ENCODE measurements at regions not wholly inside any gene's neighbourhood (a gene's known extent, or its start where the extent isn't known, plus 50 kb on each side); places are given as distances from the start of the nearest gene placed in this dataset.
"Not testable (repeated sequence)": the region's sequence is repeated elsewhere in the genome, so short reads cannot be mapped to it uniquely, and the experiment has no call there.

DNA sequence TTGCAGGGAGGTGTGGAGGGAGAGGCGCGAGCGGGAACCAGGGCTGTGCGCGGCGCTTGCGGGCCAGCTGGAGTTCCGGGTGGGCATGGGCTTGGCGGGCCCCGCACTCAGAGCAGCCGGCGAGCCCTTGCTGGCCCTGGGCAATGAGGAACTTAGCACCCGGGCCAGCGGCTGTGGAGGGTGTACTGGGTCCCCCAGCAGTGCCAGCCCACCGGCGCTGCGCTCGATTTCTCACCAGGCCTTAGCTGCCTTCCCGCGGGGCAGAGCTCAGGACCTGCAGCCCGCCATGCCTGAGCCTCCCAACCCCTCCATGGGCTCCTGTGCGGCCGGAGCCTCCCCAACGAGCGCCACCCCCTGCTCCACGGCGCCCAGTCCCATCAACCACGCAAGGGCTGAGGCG, 243.2 kb downstream of the TFAP2A start:
- not testable (repeated sequence) for H3K4me3 ChIP-seq (ENCODE audit: low read depth, low read length); H3K27ac ChIP-seq (ENCODE audit: low read depth); H3K4me1 ChIP-seq (ENCODE audit: insufficient read depth); DNase-seq (ENCODE audit: extremely low spot score); H3K36me3 ChIP-seq (ENCODE audit: insufficient read depth)
- WGBS = 96% methylated on average over 29 of the region's 29 CpGs

- 84% methylated on average over 5 of the region's 5 CpGs for WGBS
- H3K4me3 ChIP-seq (ENCODE audit: low read depth, low read length) = no peak overlapping the region
- no peaks in the 10 kb centered on the region for H3K4me1 ChIP-seq (ENCODE audit: insufficient read depth)
- H3K36me3 ChIP-seq (ENCODE audit: insufficient read depth) = no peaks in the 10 kb centered on the region
- no peak for DNase-seq (ENCODE audit: extremely low spot score)
- H3K27ac ChIP-seq (ENCODE audit: low read depth) = no peak overlapping the region
Observed at GRCh38 chr6:10170816-10171215, 244.1 kb downstream of the TFAP2A start.

GRCh38 chr6:10166031-10166430, 248.8 kb downstream of the TFAP2A start:
- Histone ChIP-seq H3K4me1 (ENCODE audit: insufficient read depth) (no peaks in the 10 kb centered on the region), H3K4me3 (ENCODE audit: low read depth, low read length) (no peak overlapping the region), H3K36me3 (ENCODE audit: insufficient read depth) (no peaks in the 10 kb centered on the region), H3K27ac (ENCODE audit: low read depth) (no peak overlapping the region)
- WGBS = 95% methylated on average over 5 of the region's 5 CpGs
- no peak for DNase-seq (ENCODE audit: extremely low spot score)

DNA sequence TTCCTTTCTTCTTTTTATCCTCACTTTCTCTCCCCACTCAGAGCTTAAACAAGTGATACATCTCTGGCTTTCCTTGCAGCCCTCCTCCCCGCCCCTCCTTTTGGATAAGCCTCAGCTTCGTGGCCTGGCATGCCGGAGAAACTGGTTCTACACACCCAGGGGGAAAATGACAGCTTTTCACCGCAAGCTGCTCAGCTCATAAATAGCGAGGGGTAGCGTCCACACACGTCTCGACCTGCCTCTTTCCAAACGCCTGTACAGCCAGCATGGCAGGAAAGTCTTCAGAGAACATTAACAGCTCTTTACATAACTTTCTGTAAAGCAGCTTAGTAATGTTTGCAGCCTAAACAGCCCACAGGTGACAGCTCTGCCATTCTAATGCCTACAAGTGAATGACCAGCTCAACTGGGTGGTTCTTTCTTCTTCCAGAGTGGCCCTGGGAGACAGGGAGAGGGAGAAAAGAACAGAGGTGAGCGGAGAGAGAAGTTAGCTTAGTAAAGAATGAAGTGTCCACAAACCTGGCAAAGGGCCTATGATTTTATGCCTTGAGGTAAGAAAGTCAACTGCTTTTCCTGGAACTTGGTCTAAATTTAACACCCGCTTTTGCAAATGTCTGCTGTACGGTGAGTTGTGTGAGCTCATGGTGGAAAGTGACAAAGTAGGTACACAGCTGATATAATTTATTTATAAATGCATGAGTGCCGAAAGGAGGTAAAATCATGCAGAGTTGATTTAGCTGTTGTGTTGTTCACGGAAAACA, 251.5 kb downstream of the TFAP2A start:
- DNase-seq (ENCODE audit: extremely low spot score) = peak; percentile 85
- no peaks in the 10 kb centered on the region for H3K36me3 ChIP-seq (ENCODE audit: insufficient read depth)
- WGBS = 37% methylated on average over 14 of the region's 14 CpGs
- no peak overlapping the region for H3K4me3 ChIP-seq (ENCODE audit: low read depth, low read length)
- H3K27ac ChIP-seq (ENCODE audit: low read depth) = peak overlapping the region; percentile 48
- no peaks in the 10 kb centered on the region for H3K4me1 ChIP-seq (ENCODE audit: insufficient read depth)

DNA sequence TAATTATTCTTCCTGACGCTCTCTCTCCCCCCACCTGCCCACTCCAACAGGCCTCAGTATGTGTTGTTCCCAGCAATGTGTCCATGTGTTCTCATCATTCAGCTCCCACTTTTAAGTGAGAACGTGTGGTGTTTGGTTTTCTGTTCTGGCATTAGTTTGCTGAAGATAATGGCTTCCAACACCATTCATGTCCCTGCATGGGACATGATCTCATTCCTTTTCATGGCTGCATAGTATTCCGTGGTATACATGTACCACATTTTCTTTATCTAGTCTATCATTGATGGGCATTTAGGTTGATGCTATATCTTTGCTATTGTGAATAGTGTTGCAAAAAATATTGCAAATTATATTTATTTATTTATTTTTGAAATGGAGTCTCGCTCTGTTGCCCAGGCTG, 258.0 kb downstream of the TFAP2A start:
- Histone ChIP-seq H3K4me3 (ENCODE audit: low read depth, low read length) (no peak overlapping the region), H3K36me3 (ENCODE audit: insufficient read depth) (no peaks in the 10 kb centered on the region), H3K27ac (ENCODE audit: low read depth) (no peak overlapping the region), H3K4me1 (ENCODE audit: insufficient read depth) (no peaks in the 10 kb centered on the region)
- DNase-seq (ENCODE audit: extremely low spot score) = no peak
- 94% methylated on average over 4 of the region's 4 CpGs for WGBS

DNA sequence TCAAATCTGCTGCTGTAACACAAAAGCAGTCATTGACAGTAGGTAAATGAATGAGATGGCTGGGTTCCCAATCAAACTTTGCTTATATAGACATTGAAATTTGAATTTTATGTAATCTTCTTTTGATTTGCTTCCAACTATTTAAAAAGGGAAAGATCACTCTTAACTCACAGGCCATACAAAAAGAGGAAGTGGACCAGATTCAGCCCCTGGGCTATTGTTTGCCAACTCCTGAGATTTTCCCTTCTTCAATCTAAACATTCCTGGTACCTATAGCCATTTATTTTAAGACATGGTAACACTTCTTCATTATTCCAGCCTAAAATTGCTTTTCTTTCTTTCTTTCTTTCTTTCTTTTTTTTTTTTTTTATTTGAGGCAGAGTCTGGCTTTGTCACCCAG, 260.6 kb downstream of the TFAP2A start:
- no peak for DNase-seq (ENCODE audit: extremely low spot score)
- Histone ChIP-seq H3K27ac (ENCODE audit: low read depth) (no peak overlapping the region), H3K4me3 (ENCODE audit: low read depth, low read length) (no peak overlapping the region), H3K4me1 (ENCODE audit: insufficient read depth) (no peaks in the 10 kb centered on the region), H3K36me3 (ENCODE audit: insufficient read depth) (no peaks in the 10 kb centered on the region)

DNA sequence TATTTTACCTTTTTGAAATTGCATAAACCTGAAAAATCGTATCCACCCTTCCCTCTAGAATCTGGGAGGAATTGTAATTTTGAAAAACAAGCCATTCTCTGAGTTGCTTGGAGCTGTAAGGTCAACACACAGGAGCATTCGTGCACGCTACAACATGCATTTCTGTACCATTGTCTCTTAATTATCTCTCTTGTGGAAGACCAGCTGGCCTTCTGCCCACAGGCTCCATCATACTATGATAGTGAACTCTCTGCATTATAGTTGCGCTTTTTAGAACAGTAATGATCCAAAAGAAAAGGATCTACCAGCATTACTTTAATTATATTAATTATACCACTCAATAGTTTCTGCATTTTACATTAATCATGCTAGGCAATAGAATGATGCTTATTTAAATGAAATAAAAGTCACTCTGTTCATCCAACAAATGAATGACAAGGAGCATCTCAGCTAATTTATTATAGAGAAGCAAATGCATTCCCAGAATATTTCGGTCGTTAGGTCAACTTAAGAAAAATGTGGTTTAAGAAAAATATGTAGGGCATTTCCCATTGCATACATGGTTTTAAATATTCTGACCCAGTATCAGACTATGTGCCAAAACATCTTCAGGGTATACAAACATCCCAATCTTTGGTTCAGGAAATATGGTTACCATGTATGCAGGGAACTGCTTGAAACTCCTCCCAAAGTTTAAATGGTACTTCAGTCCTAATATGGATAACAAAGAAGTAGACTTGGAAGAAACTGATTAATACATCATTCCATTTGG, 263.5 kb downstream of the TFAP2A start:
- 71% methylated on average over 6 of the region's 6 CpGs for WGBS
- H3K27ac ChIP-seq (ENCODE audit: low read depth) = no peak overlapping the region

DNA sequence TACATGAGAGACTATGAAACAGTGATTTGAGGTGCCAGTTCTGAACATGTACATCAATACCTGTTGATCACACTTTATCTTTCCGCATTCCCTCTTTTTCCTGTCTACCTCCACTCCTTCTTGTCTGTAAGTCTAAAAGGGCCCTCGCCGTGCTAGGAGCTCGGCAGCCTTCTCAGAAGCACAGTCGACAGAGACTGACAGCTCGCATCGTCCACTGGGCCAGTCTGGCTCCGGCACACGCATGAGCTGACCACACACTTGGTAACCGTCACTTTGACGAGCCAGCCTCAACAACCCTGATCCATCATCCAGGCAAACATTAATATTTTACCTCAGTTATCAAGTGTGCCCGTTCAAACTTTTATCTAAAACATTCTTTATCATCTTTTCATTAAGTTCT, 265.3 kb downstream of the TFAP2A start:
- DNase-seq (ENCODE audit: extremely low spot score) = no peak
- no peaks in the 10 kb centered on the region for H3K36me3 ChIP-seq (ENCODE audit: insufficient read depth)
- H3K4me1 ChIP-seq (ENCODE audit: insufficient read depth) = no peaks in the 10 kb centered on the region
- no peak overlapping the region for H3K4me3 ChIP-seq (ENCODE audit: low read depth, low read length)
- no peak overlapping the region for H3K27ac ChIP-seq (ENCODE audit: low read depth)
- 79% methylated on average over 12 of the region's 12 CpGs for WGBS

More for the DNA sequence above, 263.5 kb downstream of the TFAP2A start:
- H3K36me3 ChIP-seq (ENCODE audit: insufficient read depth) = no peaks in the 10 kb centered on the region
- no peaks in the 10 kb centered on the region for H3K4me1 ChIP-seq (ENCODE audit: insufficient read depth)
- DNase-seq (ENCODE audit: extremely low spot score) = no peak
- H3K4me3 ChIP-seq (ENCODE audit: low read depth, low read length) = no peak overlapping the region

- H3K27ac ChIP-seq (ENCODE audit: low read depth) = no peak overlapping the region
Observed at GRCh38 chr6:10146715-10147451, 268.0 kb downstream of the TFAP2A start.

DNA sequence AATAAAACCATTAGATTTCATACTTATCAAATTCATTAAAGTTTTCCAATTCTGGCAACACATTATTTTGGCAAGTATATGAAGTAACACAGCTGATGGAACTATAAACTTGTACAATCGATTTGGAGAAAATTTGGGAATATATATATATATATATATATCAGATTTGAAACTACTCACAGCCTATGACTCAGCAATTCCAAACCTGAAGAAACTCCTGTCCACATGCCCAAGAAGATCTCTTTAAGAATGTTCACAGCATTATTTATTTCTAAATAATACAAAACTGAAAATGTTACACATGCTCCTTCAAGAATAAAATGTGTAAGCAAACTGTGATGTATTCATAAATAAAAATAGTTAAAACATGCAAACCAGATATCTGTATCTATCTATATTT, 270.1 kb downstream of the TFAP2A start:
- WGBS = 45% methylated on average over 1 of the region's 1 CpG
- no peak for DNase-seq (ENCODE audit: extremely low spot score)

More at GRCh38 chr6:10146715-10147451, 268.0 kb downstream of the TFAP2A start:
- WGBS = 38% methylated on average over 5 of the region's 5 CpGs
- H3K36me3 ChIP-seq (ENCODE audit: insufficient read depth) = no peaks in the 10 kb centered on the region
- H3K4me1 ChIP-seq (ENCODE audit: insufficient read depth) = no peaks in the 10 kb centered on the region
- H3K4me3 ChIP-seq (ENCODE audit: low read depth, low read length) = no peak overlapping the region
- no peak for DNase-seq (ENCODE audit: extremely low spot score)

GRCh38 chr6:10141746-10142443, 273.0 kb downstream of the TFAP2A start:
- WGBS = 37% methylated on average over 3 of the region's 3 CpGs
- no peaks in the 10 kb centered on the region for H3K36me3 ChIP-seq (ENCODE audit: insufficient read depth)
- no peak for DNase-seq (ENCODE audit: extremely low spot score)
- H3K4me3 ChIP-seq (ENCODE audit: low read depth, low read length) = no peak overlapping the region
- H3K27ac ChIP-seq (ENCODE audit: low read depth) = no peak overlapping the region
- H3K4me1 ChIP-seq (ENCODE audit: insufficient read depth) = no peaks in the 10 kb centered on the region

More for the DNA sequence above, 270.1 kb downstream of the TFAP2A start:
- H3K4me3 ChIP-seq (ENCODE audit: low read depth, low read length) = no peak overlapping the region
- no peaks in the 10 kb centered on the region for H3K4me1 ChIP-seq (ENCODE audit: insufficient read depth)
- no peaks in the 10 kb centered on the region for H3K36me3 ChIP-seq (ENCODE audit: insufficient read depth)
- H3K27ac ChIP-seq (ENCODE audit: low read depth) = no peak overlapping the region

DNA sequence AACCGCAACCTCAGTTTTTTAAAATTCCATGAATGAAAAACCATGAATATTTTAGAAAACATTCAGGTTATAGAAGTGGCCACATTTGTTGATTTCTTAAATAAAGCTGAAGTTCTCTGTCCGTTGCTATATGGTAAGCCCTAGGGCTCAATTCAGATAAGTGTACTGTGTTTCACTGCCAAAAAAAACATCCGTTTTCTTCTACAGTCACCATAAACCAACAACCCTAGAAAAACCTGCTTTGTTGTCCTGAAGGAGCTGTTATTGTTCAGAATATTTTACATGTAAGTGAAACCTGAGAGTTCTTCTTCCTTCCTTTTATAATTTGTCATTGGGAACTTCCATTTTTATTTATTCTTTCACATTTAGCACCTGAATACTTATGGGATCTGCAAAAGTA, 274.1 kb downstream of the TFAP2A start:
- H3K27ac ChIP-seq (ENCODE audit: low read depth) = no peak overlapping the region
- DNase-seq (ENCODE audit: extremely low spot score) = no peak
- H3K36me3 ChIP-seq (ENCODE audit: insufficient read depth) = no peaks in the 10 kb centered on the region
- WGBS = 39% methylated on average over 3 of the region's 3 CpGs
- H3K4me1 ChIP-seq (ENCODE audit: insufficient read depth) = no peaks in the 10 kb centered on the region
- H3K4me3 ChIP-seq (ENCODE audit: low read depth, low read length) = no peak overlapping the region

- Histone ChIP-seq H3K4me3 (ENCODE audit: low read depth, low read length) (no peak overlapping the region), H3K4me1 (ENCODE audit: insufficient read depth) (no peaks in the 10 kb centered on the region), H3K27ac (ENCODE audit: low read depth) (no peak overlapping the region), H3K36me3 (ENCODE audit: insufficient read depth) (no peaks in the 10 kb centered on the region)
- DNase-seq (ENCODE audit: extremely low spot score) = no peak
- WGBS = 67% methylated on average over 3 of the region's 3 CpGs
Observed at GRCh38 chr6:10140136-10140535, 274.7 kb downstream of the TFAP2A start.
